HCT116 (cell line): ENCODE measurements at regions not wholly inside any gene's neighbourhood (a gene's known extent, or its start where the extent isn't known, plus 50 kb on each side); places are given as distances from the start of the nearest gene placed in this dataset.
A peak's percentile ranks its signal among the peaks of the same experiment; 100 is the strongest.

Source experiments
- ATAC-seq: fragments of 200-7000 bp; cut with Tn5 transposase; 2 replicates; pipeline ENCODE4 v1.9.1; 2020; ENCODE audit warnings: mild to moderate bottlenecking, moderate library complexity
- BruUV-seq: library from RNA; stranded (reverse); fragments of 400-500 nt; replicated peaks from 2 replicates; lab custom pipeline; 2021; lab: Mats Ljungman, UMichigan
- CTCF ChIA-PET: fragments of 300-600 bp; sonication (Branson Sonifier 250); formaldehyde crosslinking; loops from one replicate; lab custom pipeline; 2021; ENCODE audit warnings: antibody characterized with exemption; lab: Charles Lee
- POLR2A ChIA-PET: fragments of 300-600, 350-600 bp; sonication (Branson Sonifier 250); formaldehyde crosslinking; loops from one replicate; lab custom pipeline; 2021; ENCODE audit warnings: antibody characterized with exemption; lab: Charles Lee
- RAD21 ChIA-PET, 2 experiments: fragments of 300-600 bp; sonication (Branson Sonifier 250); formaldehyde crosslinking; loops; one replicate each; lab custom pipeline; 2023; ENCODE audit warnings: low total read pairs in 2 of 2; ENCODE audit not compliant: uncharacterized antibody in 2 of 2, unreplicated experiment in 2 of 2, low non-redundant PET in 1 of 2; lab: Charles Lee
- DNase-seq: peaks from one replicate; pipeline ENCODE4 v3.0.0-alpha.2; 2010; ENCODE audit warnings: low read depth, low spot score
- H2AFZ ChIP-seq: fragments of 200-600 bp; shearing (Covaris generic), sonication (generic); 2 replicates; pipeline ENCODE4 v1.6.1; 2017; ENCODE audit warnings: low read depth, mixed run types, mixed read lengths, antibody characterized with exemption, low read length; ENCODE audit not compliant: poor library complexity, severe bottlenecking
- H3K27ac ChIP-seq: 2 replicates; pipeline ENCODE4 v1.5.1; 2012; ENCODE audit warnings: low read depth, low read length
- H3K27me3 ChIP-seq: fragments of 200-600 bp; sonication (generic); 2 replicates; pipeline ENCODE4 v1.6.1; 2016; ENCODE audit warnings: mixed run types, low read length, mixed read lengths; ENCODE audit not compliant: insufficient read depth
- H3K36me3 ChIP-seq, 2 experiments: fragments of 200-500 bp in 1 of 2; fragments of 200-600 bp in 1 of 2; sonication (Bioruptor generic) in 1 of 2; sonication (generic) in 1 of 2; 2 replicates each; pipeline versions ENCODE4 v1.5.1 to v1.6.1; 2014 to 2016; ENCODE audit warnings: low read length in 2 of 2, inconsistent platforms in 1 of 2, mixed read lengths in 1 of 2, mixed run types in 1 of 2; ENCODE audit not compliant: insufficient read depth in 2 of 2, control insufficient read depth in 1 of 2
- H3K4me1 ChIP-seq, 2 experiments: fragments of 200-600 bp in 1 of 2; sonication (generic) in 1 of 2; 2 replicates each; pipeline versions ENCODE4 v1.5.1 to v1.6.1; 2012 to 2017; ENCODE audit warnings: low read length in 2 of 2, inconsistent platforms in 1 of 2, mild to moderate bottlenecking in 1 of 2, mixed read lengths in 1 of 2, mixed run types in 1 of 2, moderate library complexity in 1 of 2; ENCODE audit not compliant: insufficient read depth in 2 of 2, control insufficient read depth in 1 of 2
- H3K4me2 ChIP-seq: fragments of 200-600 bp; sonication (generic); 2 replicates; pipeline ENCODE4 v1.6.1; 2017; ENCODE audit warnings: mixed run types, low read length, mixed read lengths
- H3K4me3 ChIP-seq, 2 experiments: fragments of 200-600 bp in 1 of 2; sonication (generic) in 1 of 2; replicated peaks in 1 of 2; 2 replicates each; pipeline ENCODE4 v1.5.1; 2011 to 2016; ENCODE audit warnings: low read length in 2 of 2, control low read depth in 1 of 2, low read depth in 1 of 2, mild to moderate bottlenecking in 1 of 2, mixed read lengths in 1 of 2, mixed run types in 1 of 2
- H3K79me2 ChIP-seq: fragments of 200-600 bp; sonication (generic); 2 replicates; pipeline ENCODE4 v1.6.1; 2017; ENCODE audit warnings: mild to moderate bottlenecking, mixed run types, low read length, moderate library complexity, mixed read lengths; ENCODE audit not compliant: insufficient read depth
- H3K9ac ChIP-seq: fragments of 200-600 bp; sonication (generic); 2 replicates; pipeline ENCODE4 v1.6.1; 2016; ENCODE audit warnings: low read length, mixed read lengths
- H3K9me2 ChIP-seq: fragments of 200-600 bp; sonication (generic), shearing (Covaris generic); 2 replicates; pipeline ENCODE4 v1.6.1; 2017; ENCODE audit warnings: mixed run types, mild to moderate bottlenecking, moderate library complexity; ENCODE audit not compliant: insufficient read depth
- H3K9me3 ChIP-seq, 2 experiments: fragments of 200-500 bp in 1 of 2; fragments of 200-600 bp in 1 of 2; sonication (Bioruptor generic) in 1 of 2; sonication (generic) in 1 of 2; 2 replicates each; pipeline ENCODE4 v1.6.1; 2014 to 2017; ENCODE audit warnings: low read length in 2 of 2, mixed read lengths in 2 of 2, inconsistent platforms in 1 of 2, low read depth in 1 of 2, mild to moderate bottlenecking in 1 of 2, mixed run types in 1 of 2, moderate library complexity in 1 of 2; ENCODE audit not compliant: control insufficient read depth in 1 of 2, insufficient read depth in 1 of 2
- H4K20me1 ChIP-seq: fragments of 200-600 bp; sonication (generic), shearing (Covaris generic); 2 replicates; pipeline ENCODE4 v1.6.1; 2017; ENCODE audit warnings: mixed run types, mild to moderate bottlenecking, moderate library complexity; ENCODE audit not compliant: insufficient read depth
- CEBPB ChIP-seq: IDR thresholded peaks from 2 replicates; pipeline ENCODE4 v1.6.1; 2012; ENCODE audit warnings: low read depth
- EGR1 ChIP-seq: IDR thresholded peaks from 2 replicates; pipeline ENCODE4 v1.6.1; 2012; ENCODE audit warnings: low read depth
- ELF1 ChIP-seq: IDR thresholded peaks from 2 replicates; pipeline ENCODE4 v1.6.1; 2012; ENCODE audit warnings: low read depth, borderline replicate concordance
- EZH2phosphoT487 ChIP-seq: fragments of 200-600 bp; IDR thresholded peaks from 2 replicates; pipeline ENCODE4 v1.6.1; 2018; ENCODE audit warnings: antibody characterized with exemption, borderline replicate concordance
- FOSL1 ChIP-seq: IDR thresholded peaks from 2 replicates; pipeline ENCODE4 v1.6.1; 2012; ENCODE audit warnings: low read depth
- POLR2A ChIP-seq: IDR thresholded peaks from 2 replicates; pipeline ENCODE4 v1.7.0; 2011; ENCODE audit warnings: borderline replicate concordance; ENCODE audit not compliant: insufficient read depth, insufficient read length; ENCODE audit errors: extremely low read depth
- POLR2AphosphoS5 ChIP-seq: IDR thresholded peaks from 2 replicates; pipeline ENCODE4 v1.6.1; 2011; ENCODE audit warnings: mild to moderate bottlenecking, low read depth, low read length, moderate library complexity
- REST ChIP-seq: IDR thresholded peaks from 2 replicates; pipeline ENCODE4 v1.6.1; 2012; ENCODE audit warnings: low read depth
- SIN3A ChIP-seq: IDR thresholded peaks from 2 replicates; pipeline ENCODE4 v1.6.1; 2012; ENCODE audit warnings: low read depth
- SP1 ChIP-seq: IDR thresholded peaks from 2 replicates; pipeline ENCODE4 v1.6.1; 2012; ENCODE audit warnings: low read depth
- SRF ChIP-seq: IDR thresholded peaks from 2 replicates; pipeline ENCODE4 v1.6.1; 2012; ENCODE audit warnings: low read depth
- YY1 ChIP-seq: IDR thresholded peaks from 2 replicates; pipeline ENCODE4 v1.6.1; 2011; ENCODE audit warnings: low read length, low read depth, moderate library complexity, mild to moderate bottlenecking; ENCODE audit not compliant: insufficient replicate concordance; ENCODE audit errors: extremely low read depth
- ZBTB33 ChIP-seq: IDR thresholded peaks from 2 replicates; pipeline ENCODE4 v1.6.1; 2011; ENCODE audit warnings: mild to moderate bottlenecking, low read length, moderate library complexity; ENCODE audit not compliant: insufficient replicate concordance; ENCODE audit errors: extremely low read depth
- ZFX ChIP-seq: fragments of 450-650 bp; IDR thresholded peaks from 2 replicates; pipeline ENCODE4 v1.6.1; 2017
- ZNF274 ChIP-seq: fragments of 200-500 bp; sonication (Bioruptor generic); IDR thresholded peaks from 2 replicates; pipeline ENCODE4 v1.6.1; 2014; ENCODE audit warnings: mild to moderate bottlenecking, low read depth, low read length, inconsistent platforms
- intact Hi-C: fragments of 100-400 bp; cut with micrococcal nuclease; formaldehyde crosslinking; loops from 2 replicates; pipeline ENCODE4 v1.10.0; 2022
- TF ChIP-seq, protein P1 (sequence below), 3 experiments: fragments of 200-600 bp in 1 of 3; sonication (generic) in 1 of 3; IDR thresholded peaks in 2 of 3; conservative IDR thresholded peaks in 1 of 3; 2 replicates each; pipeline ENCODE4 v1.5.1; 2012 to 2017; ENCODE audit warnings: low read depth in 2 of 3, low read length in 2 of 3, antibody characterized with exemption in 1 of 3, borderline replicate concordance in 1 of 3, control low read depth in 1 of 3, mild to moderate bottlenecking in 1 of 3, mixed read lengths in 1 of 3, mixed run types in 1 of 3, moderate library complexity in 1 of 3; ENCODE audit not compliant: insufficient read depth in 1 of 3

GRCh38 chr17:77372444-77373298 is 231.9 kb downstream of the SEC14L1 start:
- no peak overlapping the region for H3K9ac ChIP-seq
- H4K20me1 ChIP-seq, result peaks cover 6% of the 10 kb centered on the region; the same call in 1 of the 2 replicates

More at GRCh38 chr17:77372444-77373298, 231.9 kb downstream of the SEC14L1 start:
- Histone ChIP-seq H3K36me3 (no peaks in the 10 kb centered on the region; a peak in 1 of 4 replicates), H3K4me1 (peaks cover 2 to 48% of the 10 kb centered on the region in 2 experiments; a peak in 2 of 4 replicates), H3K79me2 (peaks cover 92% of the 10 kb centered on the region), H3K9me2 (no peaks in the 10 kb centered on the region), H3K4me3 (no peak overlapping the region), H3K27me3 (no peaks in the 10 kb centered on the region), H3K4me2 (no peak overlapping the region), H3K9me3 (no peaks in the 10 kb centered on the region), H2AFZ (no peak overlapping the region), H3K27ac (no peak overlapping the region; the same call in 1 of the 2 replicates)
- no TSS peak for BruUV-seq
- POLR2A ChIA-PET, result no interaction called here
- RAD21 ChIA-PET, result no interaction called here
- CTCF ChIA-PET, result no interaction called here
- no peak for DNase-seq
- TF ChIP-seq ZNF274 (no peak), ELF1 (no peak), EGR1 (no peak), ZFX (no peak), SRF (no peak), ZBTB33 (no peak), POLR2AphosphoS5 (no peak), REST (no peak), SP1 (no peak), YY1 (no peak), POLR2A (no peak), CEBPB (no peak), FOSL1 (no peak), SIN3A (no peak), EZH2phosphoT487 (no peak)
- TF ChIP-seq, protein P1, sequence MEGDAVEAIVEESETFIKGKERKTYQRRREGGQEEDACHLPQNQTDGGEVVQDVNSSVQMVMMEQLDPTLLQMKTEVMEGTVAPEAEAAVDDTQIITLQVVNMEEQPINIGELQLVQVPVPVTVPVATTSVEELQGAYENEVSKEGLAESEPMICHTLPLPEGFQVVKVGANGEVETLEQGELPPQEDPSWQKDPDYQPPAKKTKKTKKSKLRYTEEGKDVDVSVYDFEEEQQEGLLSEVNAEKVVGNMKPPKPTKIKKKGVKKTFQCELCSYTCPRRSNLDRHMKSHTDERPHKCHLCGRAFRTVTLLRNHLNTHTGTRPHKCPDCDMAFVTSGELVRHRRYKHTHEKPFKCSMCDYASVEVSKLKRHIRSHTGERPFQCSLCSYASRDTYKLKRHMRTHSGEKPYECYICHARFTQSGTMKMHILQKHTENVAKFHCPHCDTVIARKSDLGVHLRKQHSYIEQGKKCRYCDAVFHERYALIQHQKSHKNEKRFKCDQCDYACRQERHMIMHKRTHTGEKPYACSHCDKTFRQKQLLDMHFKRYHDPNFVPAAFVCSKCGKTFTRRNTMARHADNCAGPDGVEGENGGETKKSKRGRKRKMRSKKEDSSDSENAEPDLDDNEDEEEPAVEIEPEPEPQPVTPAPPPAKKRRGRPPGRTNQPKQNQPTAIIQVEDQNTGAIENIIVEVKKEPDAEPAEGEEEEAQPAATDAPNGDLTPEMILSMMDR (IDR thresholded peaks at IDR 0.05 in 2 of 3, conservative IDR thresholded peaks at IDR 0.05 in 1 of 3; ENCODE audit: borderline replicate concordance in 1 of 3, insufficient read depth in 1 of 3, low read depth in 2 of 3, low read length in 2 of 3), result no peak
- intact Hi-C loops, result no loop called here
- peak; percentile 15; the same call in 1 of the 2 replicates for ATAC-seq
